ENCODE measurements at regions not wholly inside any gene's neighbourhood (a gene's known extent, or its start where the extent isn't known, plus 50 kb on each side); places are given as distances from the start of the nearest gene placed in this dataset.

DNA sequence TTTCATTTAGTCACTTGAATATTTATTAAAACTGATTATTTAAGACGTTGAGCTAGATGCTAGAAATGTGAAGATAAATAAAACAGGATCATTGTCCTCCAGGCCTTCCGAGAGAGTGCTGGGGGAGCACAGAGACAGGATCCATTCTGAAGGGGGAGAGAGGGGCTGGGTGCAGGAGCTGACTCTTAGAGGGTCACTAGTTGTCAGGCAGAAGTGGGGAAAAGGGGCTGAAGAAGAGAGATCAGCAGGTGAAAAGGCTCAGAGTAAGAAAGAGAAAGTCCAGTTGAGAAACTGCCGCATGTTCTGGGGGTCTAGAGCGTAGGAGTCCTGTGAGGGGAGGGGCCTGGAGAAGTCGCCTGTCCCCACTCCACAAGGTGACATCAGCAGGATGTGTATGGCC is 206.2 kb upstream of the SNX19 start:
- no peak for DNase-seq

DNA sequence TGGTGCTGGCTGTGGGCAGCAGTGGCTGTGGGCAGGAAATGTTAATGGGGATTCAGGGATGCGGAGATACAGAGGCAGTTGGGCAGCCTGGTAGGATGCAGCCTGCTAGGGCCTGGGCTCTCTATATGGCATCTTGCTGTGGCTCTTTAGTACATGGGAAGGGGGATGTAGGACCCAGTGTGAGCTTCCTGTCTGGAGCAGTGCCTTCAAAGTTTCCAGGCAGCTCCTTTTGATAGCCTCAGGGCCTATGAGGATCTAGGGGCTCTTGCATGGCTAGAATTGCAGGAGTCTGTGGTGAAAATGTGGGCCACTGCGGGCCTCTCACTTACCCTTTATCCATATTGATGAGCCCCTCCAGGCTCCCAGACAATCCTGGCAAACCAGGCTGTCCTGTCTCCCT is 213.2 kb upstream of the SNX19 start:
- no peak for DNase-seq

DNA sequence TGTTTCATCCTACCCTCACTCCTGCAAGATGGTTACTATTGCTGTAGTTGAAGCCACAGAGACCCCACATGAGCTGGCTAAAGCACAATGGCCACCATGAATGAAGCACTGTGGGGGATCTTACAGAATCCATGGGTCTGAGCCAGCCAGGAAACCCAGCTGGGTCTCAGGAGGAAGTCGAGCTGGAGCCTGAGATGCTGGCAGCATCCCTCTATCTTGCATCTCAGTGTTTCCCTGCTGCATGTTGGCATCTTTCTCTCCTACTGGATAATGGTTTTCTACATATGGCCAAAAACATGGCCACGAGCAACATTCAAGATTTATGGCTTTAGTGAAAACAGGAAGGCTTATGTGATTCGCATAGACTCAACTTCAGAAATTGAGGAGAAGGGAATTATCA is 219.3 kb upstream of the SNX19 start:
- DNase-seq = no peak

DNA sequence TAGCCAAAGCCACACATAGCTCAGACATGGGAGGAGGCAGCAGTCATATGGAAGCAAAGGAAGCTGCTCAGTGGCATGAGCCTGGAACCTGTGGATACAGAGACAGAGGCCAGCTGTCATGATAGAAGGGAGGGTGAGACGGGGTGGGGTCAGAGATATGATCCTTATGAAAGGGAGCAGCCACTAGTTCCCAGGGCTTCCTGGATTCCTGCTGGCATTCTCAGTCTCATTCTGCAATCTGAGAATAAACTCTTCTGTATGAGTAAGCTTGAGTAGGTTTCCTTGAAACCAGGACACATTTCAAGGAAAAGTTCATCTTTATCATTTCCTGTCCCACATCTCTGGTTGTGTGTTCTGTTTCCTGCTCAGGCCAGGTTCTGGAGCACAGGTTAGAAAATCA is 220.2 kb upstream of the SNX19 start:
- no peak for DNase-seq

DNA sequence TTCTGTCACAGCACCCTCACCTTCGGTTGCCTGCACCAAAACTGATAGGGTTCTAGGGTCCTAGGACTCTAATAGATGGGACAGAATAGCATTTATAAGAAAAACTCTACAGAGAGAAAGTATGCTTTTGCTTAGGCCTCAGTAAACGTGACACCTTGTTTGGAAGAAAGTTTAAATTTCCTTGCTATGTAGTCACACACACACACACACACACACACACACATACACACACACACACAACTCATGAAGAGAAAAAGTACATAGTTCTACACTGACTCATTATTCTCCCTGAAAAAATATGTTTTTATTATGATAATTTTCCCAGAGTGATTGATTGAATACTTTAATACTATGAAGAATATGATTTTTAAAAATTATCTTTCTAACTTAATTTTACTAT is 220.8 kb upstream of the SNX19 start:
- DNase-seq = no peak

DNA sequence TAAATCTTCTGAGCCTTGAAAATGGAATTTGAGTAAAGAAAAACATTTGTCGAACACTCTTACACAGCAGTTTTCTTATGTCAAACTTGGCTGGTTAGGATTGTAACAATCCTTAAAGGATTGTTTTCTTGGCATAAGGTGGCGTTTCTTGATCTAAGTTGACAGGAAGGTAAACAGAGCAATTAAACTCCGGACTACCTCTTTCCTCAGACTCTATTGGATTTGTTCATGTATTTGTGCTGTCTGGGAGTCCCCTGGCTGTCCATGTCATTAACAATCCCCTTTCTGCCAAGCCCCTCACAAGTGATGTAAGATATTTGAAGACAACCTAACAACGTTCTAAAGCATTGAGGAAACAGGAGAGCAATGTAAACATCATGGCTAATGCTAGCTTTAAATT is 222.5 kb upstream of the SNX19 start:
- no peak for DNase-seq

DNA sequence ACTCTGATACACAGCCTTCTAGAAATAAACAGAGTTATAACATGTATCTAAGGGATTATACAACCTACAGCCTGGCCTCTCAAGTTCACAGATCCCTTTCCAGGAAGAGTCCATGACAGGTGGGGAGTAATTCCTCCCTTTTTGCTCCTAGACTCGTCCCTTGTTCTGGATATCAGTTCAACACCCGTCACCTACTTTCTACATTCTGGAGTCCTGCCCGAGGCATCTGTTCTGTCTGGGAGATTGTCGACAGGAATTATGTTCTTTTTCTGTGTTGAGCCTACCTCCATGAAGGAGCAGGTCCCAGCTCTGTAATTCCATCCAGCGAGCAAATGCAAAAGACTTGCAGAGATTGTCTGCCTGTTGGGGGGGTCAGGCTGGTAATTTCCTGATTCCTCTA is 224.6 kb upstream of the NTM start:
- no peak for DNase-seq

DNA sequence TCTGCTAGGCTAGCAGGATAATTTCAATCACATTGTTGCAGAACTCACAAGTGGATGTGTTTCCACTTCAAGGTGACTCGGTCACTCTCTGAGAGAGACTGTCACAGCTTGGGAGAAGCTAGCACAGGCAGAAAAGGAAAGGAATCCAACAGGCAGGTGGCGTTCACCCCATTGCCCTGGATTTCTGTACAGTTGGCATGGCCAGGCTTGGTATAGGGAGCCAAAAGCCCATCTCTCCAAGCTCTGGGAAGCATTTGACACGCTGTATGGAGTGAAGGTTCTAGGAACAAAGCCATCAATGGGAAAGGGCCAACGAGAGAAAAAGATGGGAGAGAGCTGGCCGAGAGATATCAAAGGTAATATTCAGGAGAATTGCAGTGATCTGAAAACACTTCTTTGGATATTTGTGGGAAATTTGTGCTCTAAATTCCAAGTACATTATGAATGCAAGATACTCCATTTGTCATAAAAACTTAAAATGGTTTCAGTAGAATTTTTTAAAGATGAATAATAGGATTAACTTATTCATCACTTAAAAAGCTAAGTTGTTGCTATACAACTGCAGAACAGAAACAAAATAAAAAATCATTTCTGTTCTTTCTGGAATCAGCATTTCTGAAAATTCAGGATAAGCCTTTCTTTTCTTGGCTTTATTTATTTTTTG is 223.5 kb upstream of the NTM start:
- DNase-seq = no peak

DNA sequence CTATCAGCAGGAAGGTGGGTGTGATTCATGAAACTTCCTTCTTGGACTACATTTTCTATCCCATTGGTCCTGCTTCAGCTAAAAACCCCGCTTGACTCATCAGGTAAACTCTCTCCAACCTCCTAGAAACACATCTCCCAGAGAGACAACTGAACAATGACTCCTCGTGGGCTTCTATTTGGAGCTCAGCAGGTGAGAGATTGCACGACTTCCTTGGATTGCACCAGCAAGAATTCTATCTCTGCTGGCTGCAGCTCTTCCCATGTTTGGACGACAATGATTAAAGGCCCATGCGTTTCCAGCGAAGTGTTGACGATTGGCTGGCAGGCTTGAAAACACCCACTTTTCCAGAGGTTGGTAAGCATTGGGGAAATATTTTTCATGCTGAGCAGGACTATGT is 216.1 kb upstream of the NTM start:
- no peak for DNase-seq

DNA sequence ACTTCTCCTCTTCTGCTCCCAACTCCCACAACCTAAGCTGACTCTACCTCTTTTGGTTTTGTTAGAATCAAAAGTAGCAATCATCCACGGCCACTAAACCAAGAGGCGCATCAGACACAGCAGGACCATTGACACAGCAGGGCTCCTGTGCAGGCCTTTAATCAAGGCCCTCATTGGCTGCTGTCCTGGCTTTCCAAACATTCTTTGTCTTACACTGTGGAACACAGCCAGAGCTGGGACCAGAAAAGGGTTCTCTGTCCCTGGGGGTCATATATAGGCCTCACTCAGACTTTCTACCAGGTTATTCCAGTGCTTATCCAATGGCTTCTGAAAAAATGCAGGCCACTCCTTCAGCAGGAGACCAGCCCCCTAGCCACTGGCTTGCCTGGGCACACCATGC is 212.7 kb upstream of the NTM start:
- no peak for DNase-seq

DNA sequence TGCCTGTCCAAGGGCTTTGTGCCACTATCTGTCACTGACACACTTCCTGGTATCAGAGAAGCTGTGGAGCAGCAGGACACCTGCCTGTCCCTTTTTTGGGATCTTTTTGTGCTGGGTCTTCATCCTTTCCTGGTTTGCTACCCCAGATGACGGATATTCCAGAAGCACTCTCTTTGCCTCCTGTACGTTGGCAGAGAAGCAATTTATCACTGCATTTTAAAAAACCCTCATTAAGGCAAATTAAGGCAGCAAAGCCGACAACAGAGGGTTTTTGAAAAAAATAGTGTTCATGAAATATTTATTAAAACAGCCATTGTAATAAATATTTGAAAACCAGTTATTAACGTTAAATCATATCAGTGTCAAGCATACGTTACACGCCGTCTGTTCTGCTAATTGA is 209.6 kb upstream of the NTM start:
- DNase-seq = no peak

DNA sequence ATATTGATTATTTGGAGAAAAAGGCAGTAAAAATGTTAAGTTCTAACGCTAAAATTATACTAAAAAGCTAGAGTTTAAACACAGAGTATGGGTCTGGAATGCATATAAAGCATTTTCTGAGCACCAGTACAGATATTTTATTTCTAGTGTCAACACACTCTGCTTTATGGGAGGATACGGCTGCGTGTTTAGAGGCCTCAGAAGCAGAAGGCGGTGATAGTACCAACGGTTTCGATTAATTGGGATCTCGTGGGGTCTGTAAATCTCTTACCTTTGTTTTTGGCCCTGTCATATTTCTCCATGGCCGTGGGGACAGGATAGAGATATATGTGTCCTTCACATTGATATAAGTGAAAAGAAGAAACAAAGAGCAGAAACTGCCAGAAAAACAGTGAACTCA is 206.8 kb upstream of the NTM start:
- DNase-seq = no peak

DNA sequence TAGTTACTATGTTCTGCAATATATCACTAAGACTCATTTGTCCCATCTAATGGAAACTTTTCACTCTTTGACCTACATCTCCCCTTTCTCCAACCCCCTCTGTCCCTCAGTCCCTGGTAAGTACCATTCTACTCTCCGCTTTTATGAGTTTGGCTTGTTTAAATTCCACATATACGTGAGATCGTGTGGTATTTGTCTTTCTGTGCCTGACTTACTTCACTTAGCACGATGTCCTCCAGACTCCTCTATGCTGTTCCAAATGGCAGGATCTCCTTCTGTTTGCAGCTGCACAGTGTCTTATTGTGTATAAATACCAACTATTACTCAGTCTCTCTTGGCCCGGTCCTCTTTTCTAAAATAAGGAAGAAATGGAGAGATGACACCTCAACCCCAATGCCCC is 205.4 kb upstream of the NTM start:
- no peak for DNase-seq

DNA sequence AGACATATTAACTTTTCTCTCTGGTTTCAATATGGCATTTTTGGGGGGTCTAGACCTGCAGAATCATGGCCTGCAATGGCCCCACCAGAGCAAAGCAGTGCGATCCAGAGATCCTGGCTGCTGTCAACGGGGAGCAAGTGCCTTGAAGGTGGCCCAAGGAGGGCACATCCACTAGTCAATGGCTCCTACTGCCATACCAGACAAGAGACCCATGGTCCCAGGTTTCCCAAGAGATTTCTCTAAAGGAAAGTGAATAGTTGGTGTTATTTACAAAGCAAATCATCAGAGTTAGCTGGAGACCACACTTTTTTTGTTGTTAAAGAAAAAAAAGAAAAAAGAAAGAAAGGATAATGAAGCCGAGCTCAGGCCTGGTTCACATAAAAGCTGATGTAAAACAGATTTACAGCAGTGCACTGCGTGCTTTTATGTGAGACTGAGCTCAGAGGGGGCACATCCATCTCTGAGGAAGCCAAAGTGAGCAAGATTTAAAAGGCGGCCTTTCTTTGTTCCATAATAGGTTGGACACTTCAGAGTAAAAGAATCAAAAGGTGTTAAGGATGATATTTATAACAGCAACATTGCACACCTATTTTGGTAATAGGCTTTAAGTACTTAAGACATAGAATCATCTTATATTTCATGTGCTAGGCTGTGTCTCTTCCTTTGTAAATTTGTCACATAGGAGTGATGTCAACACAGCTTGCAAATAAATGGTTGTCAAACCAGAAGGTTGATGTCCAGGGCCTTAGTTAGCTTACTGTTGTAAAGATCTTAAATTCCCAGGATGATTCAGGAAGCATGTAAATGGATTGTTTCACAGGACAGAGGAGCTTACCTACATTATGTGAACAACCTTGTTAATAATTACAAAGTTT is 201.3 kb upstream of the NTM start:
- no peak for DNase-seq

DNA sequence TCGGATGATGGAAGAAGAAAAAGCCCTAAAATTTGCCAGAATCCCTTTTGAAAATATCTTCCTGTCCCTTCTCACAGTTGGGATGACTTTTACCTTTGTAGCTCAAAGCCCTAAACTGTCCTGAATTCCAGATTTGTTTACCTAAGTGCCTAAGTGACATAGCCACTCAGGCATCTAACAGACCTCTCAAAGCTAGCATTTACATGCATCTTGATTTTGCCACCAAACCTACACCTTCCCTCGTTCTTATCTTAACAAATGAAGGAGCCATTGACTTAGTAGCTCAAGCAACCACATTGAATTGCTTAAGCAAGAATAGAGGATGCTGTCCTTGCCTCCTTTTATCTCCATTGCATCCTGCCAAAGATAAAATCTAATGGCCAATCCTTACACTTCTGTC is 198.4 kb upstream of the NTM start:
- no peak for DNase-seq

DNA sequence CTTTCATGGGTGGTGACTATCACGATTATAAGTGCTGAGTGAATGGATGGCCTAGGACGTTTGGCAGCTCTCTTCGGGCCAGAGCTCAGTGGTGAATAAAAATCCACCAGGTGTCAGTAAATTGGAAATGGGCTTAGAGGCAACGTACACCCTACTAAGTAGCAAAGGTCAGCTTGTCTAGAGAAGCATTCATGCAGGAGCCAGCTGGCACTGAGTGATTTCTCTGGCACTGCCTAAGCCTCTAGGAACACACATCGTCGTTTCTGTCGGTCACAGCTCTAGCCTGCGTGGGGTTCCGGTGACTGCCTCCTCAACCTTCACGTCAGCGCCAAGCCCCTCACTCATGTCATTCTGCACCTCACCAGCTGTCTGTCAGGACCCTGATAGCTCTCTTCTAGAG is 192.4 kb upstream of the NTM start:
- no peak for DNase-seq

DNA sequence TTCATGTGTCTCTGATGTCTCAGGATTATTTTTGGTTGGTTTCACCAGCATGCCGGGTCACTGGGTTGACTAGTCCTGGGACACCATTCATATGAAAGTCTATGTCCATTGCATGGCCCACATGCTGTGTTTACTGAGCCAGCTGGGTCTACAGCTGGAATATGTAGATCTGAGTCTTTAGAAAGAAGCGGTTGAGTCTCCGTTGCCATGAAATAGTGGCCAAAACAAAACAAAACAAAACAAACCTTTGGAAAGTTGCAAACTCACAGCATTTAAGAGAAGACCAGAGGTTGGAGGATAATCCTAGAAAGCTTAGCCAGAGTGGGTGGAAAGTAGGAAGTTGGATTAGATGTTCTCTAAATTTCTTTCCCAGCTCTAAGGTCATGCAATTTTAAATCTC is 191.8 kb upstream of the NTM start:
- DNase-seq = no peak

DNA sequence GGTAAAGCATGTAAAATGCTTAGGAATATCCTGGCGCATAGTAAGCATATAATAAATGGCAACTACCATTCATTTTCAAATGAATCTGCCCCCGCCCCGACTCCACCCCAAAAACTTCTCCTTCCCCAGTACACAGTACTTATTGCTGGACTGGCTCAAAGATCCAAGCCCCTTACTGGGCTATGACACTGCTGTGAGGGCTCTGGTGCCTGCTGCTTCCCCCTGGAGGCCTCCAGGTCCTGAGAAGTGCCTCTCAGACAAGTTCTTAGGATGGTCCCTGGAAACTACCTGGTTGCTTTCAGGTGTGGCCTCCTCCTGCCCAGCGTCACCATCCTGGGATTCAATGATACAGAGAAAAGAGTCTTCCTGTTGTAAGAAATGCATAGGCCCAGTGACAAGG is 190.6 kb upstream of the NTM start:
- DNase-seq = no peak

DNA sequence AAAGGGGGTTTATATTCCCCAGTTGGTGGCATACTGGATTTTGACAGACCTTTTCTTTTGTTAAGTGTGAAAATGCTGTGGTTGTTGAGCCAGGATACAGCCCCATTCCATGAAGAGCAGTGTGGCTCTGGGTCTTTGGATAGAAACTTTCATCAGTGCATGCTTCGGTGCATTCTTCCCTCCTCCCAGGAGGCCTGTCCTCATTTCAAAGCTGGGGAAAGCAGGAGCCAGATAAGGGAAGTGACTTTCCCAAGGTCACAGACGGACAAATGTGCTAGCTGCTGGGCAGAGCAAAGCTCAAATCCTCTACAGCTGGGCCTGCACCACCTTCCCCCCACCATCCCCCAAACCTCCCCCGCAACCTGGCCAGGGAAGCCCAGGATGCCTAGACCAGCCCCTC is 184.5 kb upstream of the NTM start:
- DNase-seq = no peak

DNA sequence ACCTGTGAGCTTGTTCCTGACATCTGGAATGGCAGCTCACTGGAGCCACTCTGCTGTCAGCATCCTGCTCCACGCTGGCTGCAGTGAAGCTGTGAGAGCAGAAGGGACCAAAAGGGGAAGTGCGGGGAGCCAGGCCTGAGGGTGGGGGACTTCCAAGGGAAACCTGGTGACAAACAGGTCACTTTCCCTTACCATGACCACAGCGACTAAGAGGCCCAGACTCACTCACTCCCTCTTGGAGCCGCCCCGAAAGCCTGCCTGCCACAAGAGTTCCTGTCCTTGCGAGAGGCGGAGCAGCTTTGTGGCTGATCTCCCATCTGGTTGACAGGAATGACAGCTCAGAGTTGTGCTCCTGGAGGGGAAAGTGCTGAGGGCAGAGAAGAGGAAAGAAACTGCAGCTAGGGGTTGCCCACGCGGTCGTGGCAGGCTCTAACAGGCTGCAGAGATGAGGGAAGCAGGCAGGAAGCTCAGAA is 183.8 kb upstream of the NTM start:
- DNase-seq = no peak

DNA sequence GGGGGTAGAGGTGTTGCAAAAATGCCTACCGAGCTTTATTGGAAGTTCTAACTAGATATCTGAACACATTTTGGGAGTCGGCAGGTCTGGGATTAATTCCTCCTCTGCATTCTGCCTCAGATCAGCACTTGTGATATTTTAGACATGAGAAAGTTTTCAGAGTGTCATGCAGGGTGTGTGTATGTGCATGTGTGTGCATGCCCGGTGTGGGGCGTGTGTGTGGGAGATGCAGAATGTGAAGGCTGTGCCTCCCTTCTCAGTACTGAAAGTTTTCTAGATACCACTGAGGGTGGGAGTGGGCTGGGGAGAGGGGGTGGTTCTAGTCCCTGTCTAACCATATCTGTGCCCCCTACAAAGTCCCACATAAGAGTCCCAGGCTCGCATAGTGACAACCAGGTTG is 180.0 kb upstream of the NTM start:
- no peak for DNase-seq

DNA sequence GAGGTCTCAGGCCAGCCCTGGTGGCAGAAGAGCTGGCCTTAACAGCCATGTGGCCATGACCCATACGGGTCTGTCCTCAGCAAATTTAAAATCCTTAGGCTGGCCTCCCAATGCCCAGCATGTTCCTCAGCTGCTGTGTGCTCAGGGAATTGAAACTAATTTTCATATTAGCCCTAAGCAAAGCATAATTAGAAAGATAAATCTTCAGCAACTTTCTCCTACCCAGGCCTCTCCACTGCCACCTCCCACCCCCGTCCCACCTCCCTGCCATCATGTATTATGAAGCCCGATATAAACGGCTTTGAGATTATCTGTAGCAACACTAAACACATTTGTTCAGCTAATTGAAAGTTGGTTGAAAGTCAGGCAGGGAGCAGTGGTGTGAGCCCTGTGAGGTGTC is 178.8 kb upstream of the NTM start:
- no peak for DNase-seq

DNA sequence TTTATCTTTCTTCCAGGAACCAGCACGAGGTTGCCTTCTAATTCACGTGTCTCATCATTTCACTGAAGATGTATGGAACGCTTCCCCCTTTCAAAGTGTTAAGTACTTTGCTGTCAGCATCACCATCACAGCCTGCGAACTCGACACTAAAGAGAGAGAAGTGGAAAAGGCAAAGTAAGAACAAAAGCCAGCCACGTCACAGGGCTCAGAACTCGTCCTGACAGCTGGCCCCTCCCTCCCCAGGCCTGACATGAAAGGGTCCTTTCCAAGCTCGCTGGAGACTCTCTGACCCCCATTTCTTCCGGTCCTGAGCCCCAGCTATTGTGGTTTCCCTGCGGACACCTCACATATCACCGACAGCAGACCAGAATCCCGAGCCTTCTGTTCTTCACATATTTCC is 177.8 kb upstream of the NTM start:
- DNase-seq = no peak

DNA sequence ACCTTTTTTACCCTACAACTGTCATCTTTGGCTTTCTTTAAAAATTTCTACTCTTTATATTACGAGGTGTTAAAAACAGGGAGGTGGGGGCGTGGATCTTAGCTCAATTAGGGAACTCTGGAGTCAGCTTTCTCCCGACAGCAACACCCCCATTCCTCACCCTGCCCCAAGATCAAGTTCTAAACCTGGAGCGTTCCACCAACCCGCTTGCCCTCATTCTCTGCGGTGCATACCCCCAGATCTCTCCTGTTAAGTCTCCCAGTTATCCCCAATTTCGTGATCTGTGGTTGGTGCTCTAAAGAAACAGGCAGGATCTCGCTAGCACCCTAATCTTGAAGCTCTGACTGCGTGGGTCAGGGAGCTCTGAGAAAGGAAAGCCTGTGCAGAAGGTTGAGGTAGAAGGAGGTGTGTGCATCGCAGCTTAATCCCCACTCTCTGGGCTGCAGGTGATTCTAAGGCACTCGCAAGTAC is 177.3 kb upstream of the NTM start:
- no peak for DNase-seq

DNA sequence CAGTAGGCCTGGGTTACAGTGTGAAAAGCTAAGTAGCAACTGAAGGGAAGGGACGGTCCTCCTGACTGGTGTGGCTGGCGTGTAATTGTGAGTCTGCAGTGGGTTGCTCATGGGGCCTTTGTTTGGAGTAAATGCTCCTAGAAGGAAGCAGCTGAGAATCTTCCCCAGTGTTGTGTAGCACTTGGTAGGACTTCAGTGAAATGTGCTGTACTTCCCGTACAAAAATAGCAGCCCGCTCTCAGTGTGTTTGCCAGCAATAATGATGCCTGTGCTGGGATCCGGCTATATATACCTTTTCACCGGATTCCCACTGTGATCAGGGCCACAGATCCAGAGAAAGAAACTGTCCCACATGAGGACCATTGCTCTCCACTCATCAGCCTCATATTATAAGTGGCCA is 175.7 kb upstream of the NTM start:
- no peak for DNase-seq

Measured in SHP77 (cell line).